OCI-LY3 (cell line): ENCODE measurements at regions not wholly inside any gene's neighbourhood (a gene's known extent, or its start where the extent isn't known, plus 50 kb on each side); places are given as distances from the start of the nearest gene placed in this dataset.

Experiments used
- H2AFZ ChIP-seq: fragments of 200-600, 300-600 bp; shearing (Covaris generic); 2 replicates; pipeline ENCODE4 v1.6.0; 2014; ENCODE audit warnings: antibody characterized with exemption, low read depth, low read length
- H3K27ac ChIP-seq: fragments of 200-600, 300-600 bp; sonication (generic); 2 replicates; pipeline ENCODE4 v1.5.1; 2014; ENCODE audit warnings: mild to moderate bottlenecking, low read length, moderate library complexity, mixed read lengths
- H3K27me3 ChIP-seq: fragments of 200-600, 300-600 bp; sonication (generic); 2 replicates; pipeline ENCODE4 v1.6.1; 2014; ENCODE audit warnings: low read depth, low read length, mixed read lengths
- H3K36me3 ChIP-seq: fragments of 200-600, 300-600 bp; sonication (generic); replicated peaks from 2 replicates; pipeline ENCODE3; 2014; ENCODE audit warnings: low read depth, low read length, mixed read lengths
- H3K4me1 ChIP-seq: fragments of 300-600, 200-600 bp; sonication (generic); 2 replicates; pipeline ENCODE4 v1.6.1; 2014; ENCODE audit warnings: low read length, mixed read lengths
- H3K4me2 ChIP-seq: fragments of 200-600, 300-600 bp; sonication (generic); 2 replicates; pipeline ENCODE4 v1.6.1; 2014; ENCODE audit warnings: low read length, mixed read lengths
- H3K4me3 ChIP-seq: fragments of 300-600, 200-600 bp; sonication (generic); 2 replicates; pipeline ENCODE4 v1.5.1; 2014; ENCODE audit warnings: antibody characterized with exemption, mild to moderate bottlenecking, low read length, moderate library complexity
- H3K79me2 ChIP-seq: fragments of 300-600, 200-600 bp; shearing (Covaris generic); 2 replicates; pipeline ENCODE4 v1.6.1; 2014; ENCODE audit warnings: mild to moderate bottlenecking, low read length, mixed read lengths
- H3K9ac ChIP-seq: fragments of 300-600, 200-600 bp; shearing (Covaris generic); 2 replicates; pipeline ENCODE4 v1.6.0; 2014; ENCODE audit warnings: mild to moderate bottlenecking, low read length, moderate library complexity
- H3K9me3 ChIP-seq: fragments of 200-600, 300-600 bp; shearing (Covaris generic); 2 replicates; pipeline ENCODE4 v1.6.1; 2014; ENCODE audit warnings: low read length, mixed read lengths; ENCODE audit not compliant: insufficient read depth
- H4K20me1 ChIP-seq: fragments of 200-600, 300-600 bp; sonication (generic); 2 replicates; pipeline ENCODE4 v1.6.1; 2016; ENCODE audit warnings: low read length, mixed read lengths; ENCODE audit not compliant: insufficient read depth
- CTCF ChIP-seq: fragments of 200-600, 300-600 bp; sonication (generic); IDR thresholded peaks from 2 replicates; pipeline ENCODE4 v1.5.1; 2014; ENCODE audit warnings: antibody characterized with exemption, low read length, low read depth
- EZH2phosphoT487 ChIP-seq: fragments of 200-600 bp; shearing (Covaris generic); IDR thresholded peaks from 2 replicates; pipeline ENCODE4 v1.6.1; 2018; ENCODE audit warnings: antibody characterized with exemption, mixed run types, low read depth

DNA sequence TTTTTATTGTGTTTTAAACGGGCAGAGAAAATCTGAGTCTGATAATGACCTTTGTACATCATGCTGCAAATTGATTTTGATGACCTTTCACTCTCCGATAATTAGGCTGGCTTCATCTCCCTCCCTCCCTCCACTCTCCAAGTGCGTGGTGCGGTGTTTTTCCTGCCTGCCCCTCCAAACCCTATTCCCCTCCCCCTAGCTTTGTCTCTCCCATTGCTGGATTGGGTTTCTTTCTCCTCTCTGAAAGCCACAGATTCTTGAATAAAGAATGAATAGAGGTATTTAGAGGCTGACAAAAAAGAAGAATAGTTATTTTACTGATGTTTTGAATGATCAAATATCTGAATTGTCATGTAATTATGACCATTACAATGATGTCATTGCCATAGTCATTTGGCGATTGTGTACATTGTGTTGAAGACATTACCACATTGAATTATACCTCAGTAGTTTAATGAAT is 571.1 kb upstream of the ZNF608 start:
- no peak overlapping the region for H3K9ac ChIP-seq
- no peak overlapping the region for H3K4me2 ChIP-seq
- TF ChIP-seq CTCF (no peak), EZH2phosphoT487 (no peak)
- H3K9me3 ChIP-seq: no peaks in the 10 kb centered on the region
- H3K27me3 ChIP-seq: no peaks in the 10 kb centered on the region
- no peak overlapping the region for H2AFZ ChIP-seq
- H3K4me1 ChIP-seq: no peaks in the 10 kb centered on the region
- H4K20me1 ChIP-seq: no peaks in the 10 kb centered on the region
- no peaks in the 10 kb centered on the region for H3K79me2 ChIP-seq
- H3K36me3 ChIP-seq: no peaks in the 10 kb centered on the region
- H3K27ac ChIP-seq: no peak overlapping the region
- no peak overlapping the region for H3K4me3 ChIP-seq

- Histone ChIP-seq H3K27ac (no peak overlapping the region), H3K9me3 (no peaks in the 10 kb centered on the region), H3K36me3 (no peaks in the 10 kb centered on the region), H3K4me1 (no peaks in the 10 kb centered on the region), H3K4me2 (no peak overlapping the region), H2AFZ (no peak overlapping the region), H3K27me3 (no peaks in the 10 kb centered on the region), H3K79me2 (no peaks in the 10 kb centered on the region), H4K20me1 (no peaks in the 10 kb centered on the region), H3K4me3 (no peak overlapping the region), H3K9ac (no peak overlapping the region)
- no peak for TF ChIP-seq EZH2phosphoT487
These were observed 575.2 kb upstream of the ZNF608 start for GRCh38 chr5:125321654-125322053.

DNA sequence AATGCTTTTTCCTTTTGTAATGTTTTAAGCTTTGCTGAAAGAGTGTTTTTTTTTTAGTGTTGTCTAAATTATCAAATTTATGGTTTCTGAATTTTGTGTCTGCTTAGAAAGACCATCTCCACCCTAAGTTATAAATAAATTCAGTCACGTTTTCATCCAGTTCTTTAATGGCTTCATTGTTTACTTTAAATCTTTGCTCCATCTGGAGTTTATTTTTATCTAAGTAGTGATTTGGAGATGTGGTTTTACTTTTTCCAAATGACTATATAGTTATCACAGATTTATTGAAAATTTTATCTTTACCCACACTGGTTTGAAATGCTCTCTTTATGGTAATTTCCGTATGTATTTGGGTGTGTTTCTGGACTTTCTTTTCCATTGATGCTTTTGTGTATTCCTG is 577.2 kb upstream of the ZNF608 start:
- no peaks in the 10 kb centered on the region for H4K20me1 ChIP-seq
- H3K79me2 ChIP-seq: no peaks in the 10 kb centered on the region
- no peaks in the 10 kb centered on the region for H3K36me3 ChIP-seq
- no peak overlapping the region for H3K27ac ChIP-seq
- no peaks in the 10 kb centered on the region for H3K4me1 ChIP-seq
- no peaks in the 10 kb centered on the region for H3K9me3 ChIP-seq
- H2AFZ ChIP-seq: no peak overlapping the region
- no peak overlapping the region for H3K9ac ChIP-seq
- TF ChIP-seq EZH2phosphoT487 (no peak), CTCF (no peak)
- no peak overlapping the region for H3K4me2 ChIP-seq
- no peaks in the 10 kb centered on the region for H3K27me3 ChIP-seq
- H3K4me3 ChIP-seq: no peak overlapping the region

GRCh38 chr5:125325488-125326149 is 579.2 kb upstream of the ZNF608 start:
- Histone ChIP-seq H3K4me2 (no peak overlapping the region), H3K9me3 (no peaks in the 10 kb centered on the region), H3K27ac (no peak overlapping the region), H3K27me3 (no peaks in the 10 kb centered on the region), H3K4me3 (no peak overlapping the region), H2AFZ (no peak overlapping the region), H3K36me3 (no peaks in the 10 kb centered on the region), H4K20me1 (no peaks in the 10 kb centered on the region), H3K79me2 (no peaks in the 10 kb centered on the region), H3K4me1 (no peaks in the 10 kb centered on the region), H3K9ac (no peak overlapping the region)
- no peak for TF ChIP-seq EZH2phosphoT487
- TF ChIP-seq CTCF: no peak
